Subcutaneous abdominal adipose tissue (tissue), 5 donors: ENCODE measurements at regions not wholly inside any gene's neighbourhood (a gene's known extent, or its start where the extent isn't known, plus 50 kb on each side); places are given as distances from the start of the nearest gene placed in this dataset.

ENCODE experiments used
- H3K27ac ChIP-seq: one replicate; pipeline ENCODE4 v1.7.0; 2013; ENCODE audit warnings: low read depth, mild to moderate bottlenecking, inconsistent platforms, low read length, moderate library complexity
- H3K27me3 ChIP-seq, 5 donors: one replicate each; pipeline ENCODE4 v1.7.0; 2013; ENCODE audit warnings: low read length in 5 of 5, inconsistent platforms in 1 of 5; ENCODE audit not compliant: control insufficient read depth in 5 of 5, insufficient read depth in 4 of 5
- H3K36me3 ChIP-seq, 5 donors: one replicate each; pipeline ENCODE4 v1.7.0; 2013; ENCODE audit warnings: low read length in 5 of 5; ENCODE audit not compliant: control insufficient read depth in 5 of 5, insufficient read depth in 5 of 5
- H3K4me1 ChIP-seq, 5 donors: one replicate each; pipeline ENCODE4 v1.7.0; 2013; ENCODE audit warnings: low read length in 5 of 5, mild to moderate bottlenecking in 3 of 5, moderate library complexity in 1 of 5; ENCODE audit not compliant: control insufficient read depth in 5 of 5, insufficient read depth in 5 of 5
- H3K4me3 ChIP-seq, 5 donors: one replicate each; pipeline ENCODE4 v1.7.0; 2013; ENCODE audit warnings: low read length in 5 of 5, low read depth in 1 of 5
- H3K9ac ChIP-seq, 5 donors: one replicate each; pipeline ENCODE4 v1.7.0; 2013; ENCODE audit warnings: low read length in 5 of 5, mild to moderate bottlenecking in 4 of 5, moderate library complexity in 3 of 5
- H3K9me3 ChIP-seq, 5 donors: one replicate each; pipeline ENCODE4 v1.7.0; 2013; ENCODE audit warnings: low read length in 5 of 5; ENCODE audit not compliant: control insufficient read depth in 5 of 5
- donor health status: healthy.
- donor health status: healthy.
- donor health status: healthy.
- donor health status: healthy.
- donor health status: healthy.

DNA sequence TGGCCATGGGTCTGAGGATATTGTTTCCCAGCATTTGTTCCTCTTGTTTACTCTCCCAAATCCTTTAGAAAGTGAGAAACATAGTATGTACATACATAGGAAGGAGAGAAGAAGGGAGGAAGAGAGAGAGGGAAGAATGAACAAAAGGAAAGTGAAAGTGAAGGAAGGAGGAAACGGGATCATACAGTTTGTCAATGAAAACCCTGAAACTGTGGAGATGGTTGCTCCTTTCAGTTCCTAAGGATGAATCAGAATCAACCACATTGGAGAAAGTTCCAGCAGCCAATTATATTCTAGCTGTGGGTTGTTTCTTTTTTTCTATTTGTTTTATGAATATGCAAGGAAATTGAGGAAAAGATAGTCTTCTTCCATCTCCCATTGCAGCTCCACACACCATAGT lies 396.5 kb downstream of the MLLT3 start:
- no peaks in the 10 kb centered on the region for H3K27me3 ChIP-seq
- H3K4me1 ChIP-seq = no peaks in the 10 kb centered on the region
- no peak overlapping the region for H3K9ac ChIP-seq
- no peak overlapping the region for H3K27ac ChIP-seq
- H3K9me3 ChIP-seq = no peaks in the 10 kb centered on the region
- peak overlapping the region in 1 of 5 donors; percentile 21 for H3K4me3 ChIP-seq
- no peaks in the 10 kb centered on the region for H3K36me3 ChIP-seq

DNA sequence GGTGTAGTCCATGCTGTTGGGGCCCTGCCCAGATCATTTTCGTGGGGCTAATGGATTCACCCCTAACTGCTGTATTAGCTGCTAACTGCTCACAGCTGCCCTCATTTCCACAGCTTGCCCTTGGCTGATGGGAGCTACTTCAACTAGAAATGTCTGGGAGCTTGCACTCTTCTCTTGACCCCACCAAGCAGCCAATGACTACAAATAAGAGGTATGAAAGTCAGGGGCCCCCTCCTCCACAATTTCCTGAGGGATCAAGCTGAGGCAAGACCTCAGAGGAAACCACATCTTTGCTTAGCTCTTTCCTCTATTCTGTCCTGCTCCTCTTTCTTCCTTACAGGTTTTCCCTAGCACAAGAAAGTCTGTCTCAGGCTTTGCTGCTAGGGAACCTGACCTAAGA lies 397.5 kb downstream of the MLLT3 start:
- no peaks in the 10 kb centered on the region for H3K4me1 ChIP-seq
- no peaks in the 10 kb centered on the region for H3K27me3 ChIP-seq
- H3K36me3 ChIP-seq = no peaks in the 10 kb centered on the region
- no peak overlapping the region for H3K9ac ChIP-seq
- no peaks in the 10 kb centered on the region for H3K9me3 ChIP-seq
- H3K27ac ChIP-seq = no peak overlapping the region
- H3K4me3 ChIP-seq = no peak overlapping the region

DNA sequence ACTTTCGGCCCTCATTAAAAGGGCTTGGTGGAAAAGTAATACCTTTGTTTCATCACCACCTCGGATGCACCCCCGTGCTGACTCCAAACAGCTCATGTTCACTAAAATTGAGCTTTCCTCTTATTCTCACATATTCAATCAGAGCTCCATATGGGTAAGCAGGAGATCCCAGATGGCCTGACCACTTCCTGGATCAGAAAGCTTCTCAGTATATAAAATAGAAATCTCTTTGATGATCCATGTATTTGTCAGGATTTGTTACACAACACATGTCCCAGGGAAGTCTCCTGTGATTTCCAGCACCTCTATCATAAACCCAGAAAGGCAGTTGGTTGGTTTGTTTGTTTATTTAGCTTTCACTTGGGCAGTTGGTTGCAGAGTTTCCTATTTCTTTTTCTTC lies 402.0 kb downstream of the MLLT3 start:
- no peaks in the 10 kb centered on the region for H3K9me3 ChIP-seq
- no peak overlapping the region for H3K9ac ChIP-seq
- no peak overlapping the region for H3K4me3 ChIP-seq
- no peaks in the 10 kb centered on the region for H3K27me3 ChIP-seq
- H3K36me3 ChIP-seq = no peaks in the 10 kb centered on the region
- no peaks in the 10 kb centered on the region for H3K4me1 ChIP-seq
- H3K27ac ChIP-seq = no peak overlapping the region

DNA sequence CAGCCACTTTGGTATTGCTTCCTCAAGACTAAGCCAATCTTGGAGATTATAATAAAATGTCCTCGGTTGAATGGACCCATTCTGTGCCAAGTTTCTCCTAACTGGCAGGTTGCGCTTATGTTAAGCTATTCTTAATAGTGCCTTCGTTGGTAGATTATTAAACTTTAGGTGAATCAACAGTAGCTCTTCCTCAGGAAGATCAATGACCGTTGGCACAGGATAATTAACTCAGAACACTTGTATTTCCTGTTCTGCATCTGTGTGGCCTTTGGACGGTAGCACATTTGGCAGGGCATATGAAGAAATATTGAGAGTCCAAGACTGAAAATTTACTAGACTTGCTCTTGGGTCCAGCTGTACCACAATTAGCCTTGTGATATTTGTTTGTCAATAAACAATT lies 402.9 kb downstream of the MLLT3 start:
- H3K9me3 ChIP-seq = no peaks in the 10 kb centered on the region
- H3K27me3 ChIP-seq = no peaks in the 10 kb centered on the region
- H3K27ac ChIP-seq = no peak overlapping the region
- no peak overlapping the region for H3K9ac ChIP-seq
- no peak overlapping the region for H3K4me3 ChIP-seq
- no peaks in the 10 kb centered on the region for H3K4me1 ChIP-seq
- H3K36me3 ChIP-seq = no peaks in the 10 kb centered on the region

DNA sequence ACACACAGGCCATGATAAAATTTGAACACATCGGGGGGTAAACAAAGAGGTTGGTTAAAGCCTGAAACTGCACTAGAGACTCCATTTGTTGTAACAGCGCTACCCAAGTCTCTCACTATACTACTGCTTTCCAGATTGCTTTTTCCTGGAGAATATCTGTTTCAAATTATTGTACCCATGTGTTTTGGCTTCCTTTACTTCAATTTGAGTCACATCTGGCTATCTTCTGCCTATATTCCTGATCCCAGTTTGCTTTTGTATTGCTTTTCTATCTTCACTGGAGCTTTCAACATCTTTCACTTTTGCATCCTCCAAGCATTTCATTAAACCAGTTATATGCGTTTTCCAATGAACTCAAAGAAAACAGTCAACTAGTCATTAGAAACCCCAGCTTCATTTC lies 404.7 kb downstream of the MLLT3 start:
- H3K9ac ChIP-seq = no peak overlapping the region
- no peaks in the 10 kb centered on the region for H3K36me3 ChIP-seq
- H3K9me3 ChIP-seq = no peaks in the 10 kb centered on the region
- no peak overlapping the region for H3K4me3 ChIP-seq
- H3K27me3 ChIP-seq = no peaks in the 10 kb centered on the region
- no peak overlapping the region for H3K27ac ChIP-seq
- no peaks in the 10 kb centered on the region for H3K4me1 ChIP-seq

DNA sequence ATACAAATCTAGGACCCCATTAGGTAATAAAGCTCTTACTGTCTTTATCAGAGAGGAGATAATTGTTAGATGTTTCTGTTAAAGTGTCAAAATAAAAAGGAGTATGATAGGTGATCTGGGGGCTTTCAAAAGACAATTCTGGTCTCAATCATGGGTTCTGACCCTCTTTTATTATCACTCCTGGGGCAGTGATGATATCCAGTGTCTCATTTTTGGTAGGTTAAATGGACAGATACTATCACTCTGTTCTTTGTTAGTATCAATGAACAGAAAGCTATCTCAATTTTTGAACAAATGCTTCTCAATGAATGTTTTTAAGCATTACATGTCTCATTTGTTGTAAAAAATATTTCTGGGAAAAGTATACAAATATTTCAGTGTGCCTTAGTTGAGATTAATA lies 405.9 kb downstream of the MLLT3 start:
- no peak overlapping the region for H3K27ac ChIP-seq

DNA sequence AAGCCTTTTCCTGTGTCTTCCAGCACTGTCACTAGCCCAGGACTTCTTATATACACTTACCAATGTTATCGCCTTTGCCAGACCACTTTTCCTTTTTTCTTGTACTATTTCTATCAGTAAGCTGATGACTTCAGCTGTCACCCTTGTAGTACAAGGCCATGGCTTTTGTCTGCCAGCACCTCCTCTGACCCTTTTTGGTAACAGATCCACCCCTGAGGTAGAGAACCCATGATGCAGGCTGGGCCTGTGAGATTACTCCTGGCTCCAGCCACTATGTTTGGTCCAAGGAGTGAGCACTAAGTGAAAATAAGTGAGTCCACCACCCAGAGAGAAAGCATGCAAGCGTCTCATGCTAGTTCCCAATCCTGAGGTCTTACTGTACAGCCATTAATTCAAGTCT lies 406.7 kb downstream of the MLLT3 start:
- Histone ChIP-seq H3K36me3 (no peaks in the 10 kb centered on the region), H3K9ac (no peak overlapping the region), H3K27me3 (no peaks in the 10 kb centered on the region), H3K9me3 (no peaks in the 10 kb centered on the region), H3K27ac (no peak overlapping the region), H3K4me1 (no peaks in the 10 kb centered on the region), H3K4me3 (no peak overlapping the region)

More for the DNA sequence above, 405.9 kb downstream of the MLLT3 start:
- no peaks in the 10 kb centered on the region for H3K36me3 ChIP-seq
- no peak overlapping the region for H3K4me3 ChIP-seq
- no peaks in the 10 kb centered on the region for H3K27me3 ChIP-seq
- no peaks in the 10 kb centered on the region for H3K4me1 ChIP-seq
- H3K9ac ChIP-seq = no peak overlapping the region
- no peaks in the 10 kb centered on the region for H3K9me3 ChIP-seq

DNA sequence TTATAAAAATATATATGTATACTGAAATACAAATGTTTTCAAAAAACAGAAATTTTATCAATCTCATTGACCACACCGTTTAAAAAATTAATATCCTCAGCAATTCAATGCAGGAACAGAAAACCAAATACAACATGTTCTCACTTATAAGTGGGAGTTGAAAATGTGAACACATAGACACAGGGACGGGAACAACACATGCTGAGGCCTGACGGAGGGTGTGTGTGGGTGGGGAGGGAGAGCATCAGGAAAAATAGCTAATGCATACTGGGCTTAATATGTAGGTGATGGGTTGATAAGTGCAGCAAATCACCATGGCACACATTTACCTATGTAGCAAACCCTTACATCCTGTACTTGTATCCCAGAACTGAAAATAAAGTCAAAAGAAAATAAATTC lies 409.5 kb downstream of the MLLT3 start:
- no peaks in the 10 kb centered on the region for H3K4me1 ChIP-seq
- no peak overlapping the region for H3K9ac ChIP-seq
- H3K36me3 ChIP-seq = no peaks in the 10 kb centered on the region
- H3K27me3 ChIP-seq = no peaks in the 10 kb centered on the region
- no peaks in the 10 kb centered on the region for H3K9me3 ChIP-seq
- H3K27ac ChIP-seq = no peak overlapping the region
- H3K4me3 ChIP-seq = no peak overlapping the region

DNA sequence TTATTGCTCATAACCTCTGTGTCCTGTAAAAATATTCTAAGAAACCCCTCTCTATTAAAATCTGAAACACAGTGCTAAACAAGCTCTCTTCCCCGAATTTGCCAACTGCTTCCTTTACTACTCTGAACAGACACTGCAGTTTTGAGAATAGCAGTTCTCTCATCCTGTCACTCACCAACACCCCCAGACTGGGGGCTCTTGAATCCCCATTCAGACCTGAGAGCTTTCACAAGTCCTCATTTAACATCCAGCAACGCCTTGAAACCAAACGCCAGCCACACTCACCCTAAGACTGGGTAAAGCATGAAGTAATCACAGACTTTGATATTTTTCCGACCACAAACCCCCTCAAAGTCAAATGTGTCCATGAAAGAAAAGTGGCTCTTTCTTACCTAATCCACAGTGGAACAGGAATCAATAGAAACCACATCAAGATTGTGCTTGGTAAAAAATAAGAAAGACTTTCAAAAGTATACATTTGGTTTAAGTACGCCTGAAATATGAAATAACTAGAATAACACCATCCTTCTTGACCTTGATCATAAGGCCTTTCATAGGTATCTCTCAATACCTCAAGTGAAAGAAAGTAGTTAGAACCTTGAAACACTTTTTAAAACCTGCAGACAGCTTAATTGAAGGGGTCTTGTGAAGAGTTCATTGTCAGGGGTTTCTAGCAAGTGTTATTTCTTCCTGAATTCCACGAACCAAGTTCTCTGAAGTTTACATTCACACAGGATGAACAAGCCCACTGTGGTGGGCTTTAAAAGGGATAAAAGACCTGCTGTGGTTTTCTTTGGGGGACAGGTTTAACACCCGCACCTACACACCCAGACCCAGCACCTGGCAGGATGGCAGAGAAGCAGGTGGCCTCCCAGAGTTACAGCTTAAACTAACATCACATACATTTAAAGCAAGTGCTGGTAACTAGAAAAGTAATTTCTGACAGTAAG lies 412.6 kb downstream of the MLLT3 start:
- Histone ChIP-seq H3K9me3 (no peaks in the 10 kb centered on the region), H3K36me3 (no peaks in the 10 kb centered on the region), H3K9ac (no peak overlapping the region), H3K27ac (no peak overlapping the region), H3K4me1 (no peaks in the 10 kb centered on the region), H3K27me3 (no peaks in the 10 kb centered on the region), H3K4me3 (no peak overlapping the region)

DNA sequence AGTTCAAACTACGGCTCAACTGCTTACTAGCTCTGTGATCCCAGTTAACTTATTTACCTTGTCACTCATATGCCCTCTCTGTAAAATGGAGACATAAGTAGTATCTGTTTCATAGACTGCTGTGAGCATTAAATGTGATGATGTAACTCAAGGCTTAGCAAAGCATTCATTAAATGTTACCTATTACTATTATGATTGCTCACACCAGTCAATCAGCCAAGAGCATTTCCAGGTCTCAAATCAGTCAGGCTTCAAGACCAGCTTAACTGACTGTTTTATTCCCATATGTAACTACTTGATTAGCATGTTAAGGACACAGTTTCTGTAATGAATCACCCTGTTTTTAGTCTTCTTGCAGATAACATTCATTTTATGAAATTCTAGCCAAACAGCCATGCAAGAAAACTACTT lies 413.3 kb downstream of the MLLT3 start:
- no peak overlapping the region for H3K9ac ChIP-seq
- no peaks in the 10 kb centered on the region for H3K36me3 ChIP-seq
- no peak overlapping the region for H3K27ac ChIP-seq
- no peaks in the 10 kb centered on the region for H3K9me3 ChIP-seq
- H3K4me3 ChIP-seq = no peak overlapping the region
- no peaks in the 10 kb centered on the region for H3K27me3 ChIP-seq
- H3K4me1 ChIP-seq = no peaks in the 10 kb centered on the region
